ENCODE measurements at regions not wholly inside any gene's neighbourhood (a gene's known extent, or its start where the extent isn't known, plus 50 kb on each side); places are given as distances from the start of the nearest gene placed in this dataset.

DNA sequence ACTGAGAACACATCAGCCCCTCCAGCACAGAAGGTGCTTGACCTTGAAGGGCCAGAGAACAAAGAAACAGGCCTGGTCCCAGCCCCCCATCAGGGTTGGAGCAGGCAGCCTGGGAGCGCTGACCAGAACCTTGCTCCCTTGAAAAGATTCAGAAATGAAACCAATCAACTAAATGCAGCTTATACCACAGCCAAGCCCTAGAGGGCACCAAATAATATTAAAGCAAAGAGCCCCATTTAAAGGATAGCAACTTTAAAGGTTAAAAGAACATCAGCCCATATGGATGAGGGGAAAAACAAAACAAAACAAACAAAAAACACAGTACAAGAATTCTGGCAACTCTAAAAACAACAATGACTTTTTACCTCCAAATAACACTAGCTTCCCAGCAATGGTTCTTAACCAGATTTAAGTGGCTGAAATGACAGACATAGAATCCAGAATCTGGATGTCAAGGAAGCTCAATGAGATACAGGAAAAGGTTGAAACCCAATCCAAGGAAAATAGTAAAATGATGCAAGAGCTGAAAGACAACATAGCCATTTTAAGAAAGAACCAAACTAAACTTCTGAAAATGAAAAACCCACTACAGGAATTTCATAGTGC is 471.9 kb downstream of the MTRR start:
- H3K36me3 ChIP-seq (ENCODE audit: control insufficient read depth, insufficient read depth, low read length), result no peaks in the 10 kb centered on the region
- WGBS (ENCODE audit: insufficient coverage), result 54% methylated on average over 1 of the region's 1 CpG
- TF ChIP-seq, protein P1, sequence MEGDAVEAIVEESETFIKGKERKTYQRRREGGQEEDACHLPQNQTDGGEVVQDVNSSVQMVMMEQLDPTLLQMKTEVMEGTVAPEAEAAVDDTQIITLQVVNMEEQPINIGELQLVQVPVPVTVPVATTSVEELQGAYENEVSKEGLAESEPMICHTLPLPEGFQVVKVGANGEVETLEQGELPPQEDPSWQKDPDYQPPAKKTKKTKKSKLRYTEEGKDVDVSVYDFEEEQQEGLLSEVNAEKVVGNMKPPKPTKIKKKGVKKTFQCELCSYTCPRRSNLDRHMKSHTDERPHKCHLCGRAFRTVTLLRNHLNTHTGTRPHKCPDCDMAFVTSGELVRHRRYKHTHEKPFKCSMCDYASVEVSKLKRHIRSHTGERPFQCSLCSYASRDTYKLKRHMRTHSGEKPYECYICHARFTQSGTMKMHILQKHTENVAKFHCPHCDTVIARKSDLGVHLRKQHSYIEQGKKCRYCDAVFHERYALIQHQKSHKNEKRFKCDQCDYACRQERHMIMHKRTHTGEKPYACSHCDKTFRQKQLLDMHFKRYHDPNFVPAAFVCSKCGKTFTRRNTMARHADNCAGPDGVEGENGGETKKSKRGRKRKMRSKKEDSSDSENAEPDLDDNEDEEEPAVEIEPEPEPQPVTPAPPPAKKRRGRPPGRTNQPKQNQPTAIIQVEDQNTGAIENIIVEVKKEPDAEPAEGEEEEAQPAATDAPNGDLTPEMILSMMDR (IDR thresholded peaks at IDR 0.05), result no peak
- no peak overlapping the region for H3K27ac Mint-ChIP-seq
- DNase-seq (no peak), ATAC-seq (no peak)
- peaks cover 11 to 13% of the 10 kb centered on the region in 2 donors for H3K9me3 Mint-ChIP-seq
- no peaks in the 10 kb centered on the region for H3K27me3 ChIP-seq (ENCODE audit: control insufficient read depth, insufficient read depth, low read length)
- intact Hi-C loops (cut with micrococcal nuclease), result no loop called here
- H3K4me1 ChIP-seq (ENCODE audit: control insufficient read depth, insufficient read depth, low read length), result no peaks in the 10 kb centered on the region
- H3K4me3 Mint-ChIP-seq, result no peak overlapping the region
- H3K27ac ChIP-seq (ENCODE audit: low read length), result no peak overlapping the region
- H3K27me3 Mint-ChIP-seq (ENCODE audit: low read depth in 2 of 2), result no peaks in the 10 kb centered on the region
- no peaks in the 10 kb centered on the region for H3K4me1 Mint-ChIP-seq
- no peak overlapping the region for H3K4me3 ChIP-seq (ENCODE audit: low read length)
- no peaks in the 10 kb centered on the region for H3K36me3 Mint-ChIP-seq
- H3K9me3 ChIP-seq (ENCODE audit: control insufficient read depth, insufficient read depth, low read length), result peaks cover 8% of the 10 kb centered on the region

DNA sequence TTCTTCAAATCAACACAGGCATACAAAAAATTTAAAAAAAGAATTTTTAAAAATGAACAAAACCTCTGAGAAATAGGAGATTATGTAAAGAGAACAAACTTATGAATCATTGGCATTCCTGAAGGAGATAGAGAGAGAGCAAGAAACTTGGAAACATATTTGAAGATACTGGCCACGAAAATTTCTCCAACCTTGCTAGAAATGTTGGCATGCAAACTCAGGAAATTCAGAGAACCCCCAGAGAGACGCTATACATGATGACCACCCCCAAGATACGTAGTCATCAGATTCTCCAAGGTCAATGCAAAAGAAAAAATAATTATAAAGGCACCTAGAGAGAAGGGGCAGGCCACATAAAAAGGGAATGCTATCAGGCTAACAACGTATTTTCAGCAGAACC is 472.5 kb downstream of the MTRR start:
- H3K9me3 Mint-ChIP-seq, result peaks cover 11 to 13% of the 10 kb centered on the region in 2 donors
- H3K27me3 Mint-ChIP-seq (ENCODE audit: low read depth in 2 of 2), result no peaks in the 10 kb centered on the region
- no peak overlapping the region for H3K27ac Mint-ChIP-seq
- Histone ChIP-seq H3K4me3 (ENCODE audit: low read length) (no peak overlapping the region), H3K36me3 (ENCODE audit: control insufficient read depth, insufficient read depth, low read length) (no peaks in the 10 kb centered on the region), H3K9me3 (ENCODE audit: control insufficient read depth, insufficient read depth, low read length) (peaks cover 8% of the 10 kb centered on the region), H3K4me1 (ENCODE audit: control insufficient read depth, insufficient read depth, low read length) (no peaks in the 10 kb centered on the region), H3K27me3 (ENCODE audit: control insufficient read depth, insufficient read depth, low read length) (no peaks in the 10 kb centered on the region), H3K27ac (ENCODE audit: low read length) (no peak overlapping the region)
- H3K36me3 Mint-ChIP-seq, result no peaks in the 10 kb centered on the region
- ATAC-seq (no peak), DNase-seq (no peak)
- intact Hi-C loops (cut with micrococcal nuclease), result no loop called here
- no peaks in the 10 kb centered on the region for H3K4me1 Mint-ChIP-seq
- 71% methylated on average over 4 of the region's 4 CpGs for WGBS (ENCODE audit: insufficient coverage)
- TF ChIP-seq, protein P1 (IDR thresholded peaks at IDR 0.05), result no peak
- no peak overlapping the region for H3K4me3 Mint-ChIP-seq

DNA sequence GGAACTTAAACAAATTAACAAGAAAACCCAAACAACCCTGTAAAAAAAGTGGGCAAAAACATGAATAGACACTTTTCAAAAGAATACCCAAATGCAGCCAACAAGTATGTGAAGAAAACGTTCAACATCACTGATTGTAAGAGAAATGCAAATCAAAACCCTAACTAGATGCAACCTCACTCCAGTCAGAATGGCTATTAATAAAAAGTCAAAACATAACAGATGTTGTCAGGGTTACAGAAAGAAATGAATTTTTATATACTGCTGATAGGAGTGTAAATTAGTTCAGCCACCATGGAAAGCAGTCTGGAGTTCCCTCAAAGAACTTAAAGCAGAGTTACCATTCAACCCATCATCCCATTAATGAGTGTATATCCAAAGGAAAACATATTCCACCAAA is 479.0 kb downstream of the MTRR start:
- H3K27me3 ChIP-seq (ENCODE audit: control insufficient read depth, insufficient read depth, low read length), result no peaks in the 10 kb centered on the region
- Mint-ChIP-seq H3K4me3 (no peak overlapping the region), H3K36me3 (no peaks in the 10 kb centered on the region), H3K4me1 (no peaks in the 10 kb centered on the region), H3K27me3 (ENCODE audit: low read depth in 2 of 2) (no peaks in the 10 kb centered on the region), H3K9me3 (peaks cover 12 to 18% of the 10 kb centered on the region in 2 donors), H3K27ac (no peak overlapping the region)
- ATAC-seq (no peak), DNase-seq (no peak)
- WGBS (ENCODE audit: insufficient coverage), result no CpG with 5 or more reads among the region's 1 CpG
- TF ChIP-seq, protein P1 (IDR thresholded peaks at IDR 0.05), result no peak
- H3K4me3 ChIP-seq (ENCODE audit: low read length), result no peak overlapping the region
- no peak overlapping the region for H3K27ac ChIP-seq (ENCODE audit: low read length)
- H3K4me1 ChIP-seq (ENCODE audit: control insufficient read depth, insufficient read depth, low read length), result no peaks in the 10 kb centered on the region
- H3K9me3 ChIP-seq (ENCODE audit: control insufficient read depth, insufficient read depth, low read length), result peaks cover 4% of the 10 kb centered on the region
- H3K36me3 ChIP-seq (ENCODE audit: control insufficient read depth, insufficient read depth, low read length), result no peaks in the 10 kb centered on the region
- intact Hi-C loops (cut with micrococcal nuclease), result no loop called here

DNA sequence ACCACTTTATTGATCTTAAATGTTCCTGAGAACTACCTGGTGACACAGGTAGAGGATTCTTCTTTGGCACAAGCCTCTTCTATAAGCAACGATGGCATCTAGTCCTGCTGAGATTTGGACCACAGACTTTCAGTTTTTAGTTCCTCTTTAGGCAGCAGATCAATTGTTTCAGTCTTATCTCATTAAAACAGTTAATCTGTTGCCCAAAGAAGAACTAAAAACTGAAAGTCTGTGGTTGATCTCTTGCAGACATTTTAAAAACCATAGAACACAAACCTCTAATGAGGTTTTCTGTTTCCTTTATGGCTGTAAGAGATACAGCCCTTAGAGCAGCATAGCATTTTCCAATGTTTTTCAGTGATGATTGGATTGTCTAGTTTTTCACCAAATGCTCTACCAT is 480.9 kb downstream of the MTRR start:
- no peaks in the 10 kb centered on the region for H3K9me3 ChIP-seq (ENCODE audit: control insufficient read depth, insufficient read depth, low read length)
- no peaks in the 10 kb centered on the region for H3K4me1 Mint-ChIP-seq

More for the DNA sequence above, 480.9 kb downstream of the MTRR start:
- no peaks in the 10 kb centered on the region for H3K27me3 ChIP-seq (ENCODE audit: control insufficient read depth, insufficient read depth, low read length)
- DNase-seq (no peak), ATAC-seq (no peak)
- TF ChIP-seq, protein P1 (IDR thresholded peaks at IDR 0.05), result no peak
- no peak overlapping the region for H3K4me3 ChIP-seq (ENCODE audit: low read length)
- intact Hi-C loops (cut with micrococcal nuclease), result no loop called here
- H3K27ac ChIP-seq (ENCODE audit: low read length), result no peak overlapping the region
- H3K9me3 Mint-ChIP-seq, result peaks cover 10 to 18% of the 10 kb centered on the region in 2 donors
- no peaks in the 10 kb centered on the region for H3K4me1 ChIP-seq (ENCODE audit: control insufficient read depth, insufficient read depth, low read length)
- H3K27me3 Mint-ChIP-seq (ENCODE audit: low read depth in 2 of 2), result no peaks in the 10 kb centered on the region
- H3K4me3 Mint-ChIP-seq, result no peak overlapping the region
- H3K27ac Mint-ChIP-seq, result no peak overlapping the region
- no peaks in the 10 kb centered on the region for H3K36me3 ChIP-seq (ENCODE audit: control insufficient read depth, insufficient read depth, low read length)
- WGBS (ENCODE audit: insufficient coverage), result 5% methylated on average over 1 of the region's 1 CpG
- H3K36me3 Mint-ChIP-seq, result no peaks in the 10 kb centered on the region

Data from natural killer cell (primary cell).